Testis (tissue), 2 donors: ENCODE measurements at regions not wholly inside any gene's neighbourhood (a gene's known extent, or its start where the extent isn't known, plus 50 kb on each side); places are given as distances from the start of the nearest gene placed in this dataset.

Source experiments
- POLR2A ChIP-seq: fragments of 450-650 bp; IDR thresholded peaks from one replicate; pipeline ENCODE4 v1.6.1; 2017; ENCODE audit warnings: antibody characterized with exemption, mild to moderate bottlenecking, moderate library complexity
- TF ChIP-seq, protein P1 (sequence below), 3 experiments: fragments of 450-650 bp in 2 of 3; fragments of 200-600 bp in 1 of 3; sonication (generic) in 1 of 3; IDR thresholded peaks; one replicate each; pipeline ENCODE4 v1.5.1; 2016 to 2019; ENCODE audit warnings: antibody characterized with exemption in 3 of 3, mild to moderate bottlenecking in 2 of 3, moderate library complexity in 1 of 3

DNA sequence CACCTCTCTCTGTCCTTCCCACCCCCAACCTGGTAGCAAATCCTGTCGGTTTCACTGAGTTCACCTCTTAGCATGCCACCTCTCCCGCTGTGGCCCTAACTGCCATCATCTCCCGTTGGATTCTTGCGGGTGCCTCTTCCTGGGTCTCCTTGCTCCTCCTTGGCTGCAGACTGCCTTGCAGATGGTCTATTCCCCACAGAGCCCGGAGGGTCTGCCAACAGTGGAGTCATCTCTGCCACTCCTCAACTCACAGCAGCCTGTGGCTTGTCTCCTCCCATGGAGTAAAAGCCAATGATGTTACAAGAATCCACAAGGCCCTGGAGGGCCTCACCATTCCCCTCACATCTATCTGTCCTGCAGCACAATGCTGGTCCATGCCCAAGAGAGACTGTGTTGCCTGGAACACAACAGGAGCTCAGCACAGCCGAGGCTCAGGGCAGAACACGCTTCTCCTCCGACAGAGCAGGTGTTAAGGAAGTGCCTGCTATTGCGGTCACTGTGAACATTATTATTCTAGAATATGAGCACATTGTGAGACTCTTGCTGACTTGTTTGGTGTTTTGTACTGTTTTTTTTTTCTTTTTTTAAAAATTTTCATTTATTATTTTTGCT is 241.8 kb upstream of the SULF2 start:
- TF ChIP-seq, protein P1, sequence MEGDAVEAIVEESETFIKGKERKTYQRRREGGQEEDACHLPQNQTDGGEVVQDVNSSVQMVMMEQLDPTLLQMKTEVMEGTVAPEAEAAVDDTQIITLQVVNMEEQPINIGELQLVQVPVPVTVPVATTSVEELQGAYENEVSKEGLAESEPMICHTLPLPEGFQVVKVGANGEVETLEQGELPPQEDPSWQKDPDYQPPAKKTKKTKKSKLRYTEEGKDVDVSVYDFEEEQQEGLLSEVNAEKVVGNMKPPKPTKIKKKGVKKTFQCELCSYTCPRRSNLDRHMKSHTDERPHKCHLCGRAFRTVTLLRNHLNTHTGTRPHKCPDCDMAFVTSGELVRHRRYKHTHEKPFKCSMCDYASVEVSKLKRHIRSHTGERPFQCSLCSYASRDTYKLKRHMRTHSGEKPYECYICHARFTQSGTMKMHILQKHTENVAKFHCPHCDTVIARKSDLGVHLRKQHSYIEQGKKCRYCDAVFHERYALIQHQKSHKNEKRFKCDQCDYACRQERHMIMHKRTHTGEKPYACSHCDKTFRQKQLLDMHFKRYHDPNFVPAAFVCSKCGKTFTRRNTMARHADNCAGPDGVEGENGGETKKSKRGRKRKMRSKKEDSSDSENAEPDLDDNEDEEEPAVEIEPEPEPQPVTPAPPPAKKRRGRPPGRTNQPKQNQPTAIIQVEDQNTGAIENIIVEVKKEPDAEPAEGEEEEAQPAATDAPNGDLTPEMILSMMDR (IDR thresholded peaks at IDR 0.05), result no peak
- TF ChIP-seq POLR2A, result no peak
